GM13976 (cell line): ENCODE measurements at regions not wholly inside any gene's neighbourhood (a gene's known extent, or its start where the extent isn't known, plus 50 kb on each side); places are given as distances from the start of the nearest gene placed in this dataset.

Source experiments
- DNase-seq: peaks from one replicate; pipeline ENCODE4 v3.0.0; 2012; ENCODE audit warnings: low spot score
- in situ Hi-C: fragments of 300-500 bp; cut with MboI; formaldehyde crosslinking; loops from one replicate; pipeline ENCODE4 v1.12.0; 2022; ENCODE audit warnings: low sequenced_read_pairs, mixed read lengths, inconsistent platforms; ENCODE audit not compliant: unreplicated experiment
- TF ChIP-seq, protein P1 (sequence below): IDR thresholded peaks from 2 replicates; pipeline ENCODE4 v1.5.1; 2012; ENCODE audit warnings: borderline replicate concordance, mild to moderate bottlenecking; ENCODE audit not compliant: insufficient read depth; ENCODE audit errors: extremely low read depth, missing control alignments, control extremely low read depth

DNA sequence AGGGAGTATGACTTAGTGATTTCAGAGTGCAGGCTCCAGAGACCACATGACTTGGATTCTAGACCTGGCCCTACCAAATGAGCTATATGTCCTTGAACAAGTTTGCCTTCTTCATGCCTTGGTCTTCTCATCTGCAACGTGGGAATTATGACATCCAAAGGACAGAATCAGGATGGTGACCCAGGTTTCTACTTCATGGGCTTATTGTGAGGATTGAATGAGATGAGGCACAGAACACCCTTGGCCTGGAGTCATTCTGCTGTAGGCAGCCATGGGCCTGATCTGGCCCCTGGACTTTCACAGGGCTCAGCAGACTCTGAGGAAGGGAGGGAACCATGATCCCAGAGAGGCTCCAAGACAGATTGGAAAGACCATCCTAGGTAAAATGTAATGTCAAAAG is 85.6 kb upstream of the HAAO start:
- no peak for DNase-seq
- in situ Hi-C loops = no loop called here
- TF ChIP-seq, protein P1, sequence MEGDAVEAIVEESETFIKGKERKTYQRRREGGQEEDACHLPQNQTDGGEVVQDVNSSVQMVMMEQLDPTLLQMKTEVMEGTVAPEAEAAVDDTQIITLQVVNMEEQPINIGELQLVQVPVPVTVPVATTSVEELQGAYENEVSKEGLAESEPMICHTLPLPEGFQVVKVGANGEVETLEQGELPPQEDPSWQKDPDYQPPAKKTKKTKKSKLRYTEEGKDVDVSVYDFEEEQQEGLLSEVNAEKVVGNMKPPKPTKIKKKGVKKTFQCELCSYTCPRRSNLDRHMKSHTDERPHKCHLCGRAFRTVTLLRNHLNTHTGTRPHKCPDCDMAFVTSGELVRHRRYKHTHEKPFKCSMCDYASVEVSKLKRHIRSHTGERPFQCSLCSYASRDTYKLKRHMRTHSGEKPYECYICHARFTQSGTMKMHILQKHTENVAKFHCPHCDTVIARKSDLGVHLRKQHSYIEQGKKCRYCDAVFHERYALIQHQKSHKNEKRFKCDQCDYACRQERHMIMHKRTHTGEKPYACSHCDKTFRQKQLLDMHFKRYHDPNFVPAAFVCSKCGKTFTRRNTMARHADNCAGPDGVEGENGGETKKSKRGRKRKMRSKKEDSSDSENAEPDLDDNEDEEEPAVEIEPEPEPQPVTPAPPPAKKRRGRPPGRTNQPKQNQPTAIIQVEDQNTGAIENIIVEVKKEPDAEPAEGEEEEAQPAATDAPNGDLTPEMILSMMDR = no peak

GRCh38 chr2:42877511-42877910 is 85.1 kb upstream of the HAAO start:
- in situ Hi-C loops = no loop called here
- TF ChIP-seq, protein P1 = no peak
- no peak for DNase-seq

DNA sequence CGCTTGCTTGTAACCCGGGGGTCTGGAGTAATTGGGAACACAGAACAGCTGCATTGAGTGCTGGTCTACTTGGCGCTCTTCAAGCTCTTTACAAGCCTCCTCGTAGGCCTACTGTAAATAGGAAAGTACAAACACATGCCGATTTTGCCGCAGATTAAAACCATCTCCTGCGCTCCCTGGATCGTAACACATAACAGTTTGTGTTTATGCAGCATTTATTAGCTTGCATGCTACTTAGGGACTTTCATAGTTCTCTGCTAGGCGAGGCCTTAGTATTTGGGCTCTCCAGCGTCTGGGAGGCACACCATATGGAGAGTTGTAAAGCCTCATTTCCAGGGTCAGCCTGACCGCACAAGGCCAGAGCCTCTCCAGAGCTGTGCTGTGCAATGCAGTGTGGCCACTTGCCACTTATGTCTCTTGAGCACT is 84.0 kb upstream of the HAAO start:
- DNase-seq = no peak
- in situ Hi-C loops = no loop called here
- TF ChIP-seq, protein P1 = no peak

DNA sequence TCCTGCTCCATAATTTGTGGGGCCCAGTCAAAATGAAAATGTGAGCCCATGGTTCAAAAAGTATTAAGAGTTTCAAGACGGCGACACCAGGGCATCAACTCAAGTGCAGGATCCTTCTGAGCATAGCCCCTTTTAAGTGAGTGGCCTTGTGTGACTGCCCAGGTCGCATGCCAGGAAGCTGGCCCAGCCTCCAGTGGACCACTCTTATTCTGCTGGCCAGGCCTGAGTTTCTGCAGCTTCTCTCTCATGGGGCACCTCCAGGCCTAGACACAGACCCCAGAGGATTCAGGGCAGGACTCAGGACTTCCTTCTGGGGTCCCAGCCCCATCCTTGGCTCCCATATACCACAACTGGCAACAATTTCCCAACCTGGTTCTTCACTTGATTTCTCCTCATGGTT is 83.5 kb upstream of the HAAO start:
- in situ Hi-C loops = no loop called here
- no peak for DNase-seq
- TF ChIP-seq, protein P1 = no peak

DNA sequence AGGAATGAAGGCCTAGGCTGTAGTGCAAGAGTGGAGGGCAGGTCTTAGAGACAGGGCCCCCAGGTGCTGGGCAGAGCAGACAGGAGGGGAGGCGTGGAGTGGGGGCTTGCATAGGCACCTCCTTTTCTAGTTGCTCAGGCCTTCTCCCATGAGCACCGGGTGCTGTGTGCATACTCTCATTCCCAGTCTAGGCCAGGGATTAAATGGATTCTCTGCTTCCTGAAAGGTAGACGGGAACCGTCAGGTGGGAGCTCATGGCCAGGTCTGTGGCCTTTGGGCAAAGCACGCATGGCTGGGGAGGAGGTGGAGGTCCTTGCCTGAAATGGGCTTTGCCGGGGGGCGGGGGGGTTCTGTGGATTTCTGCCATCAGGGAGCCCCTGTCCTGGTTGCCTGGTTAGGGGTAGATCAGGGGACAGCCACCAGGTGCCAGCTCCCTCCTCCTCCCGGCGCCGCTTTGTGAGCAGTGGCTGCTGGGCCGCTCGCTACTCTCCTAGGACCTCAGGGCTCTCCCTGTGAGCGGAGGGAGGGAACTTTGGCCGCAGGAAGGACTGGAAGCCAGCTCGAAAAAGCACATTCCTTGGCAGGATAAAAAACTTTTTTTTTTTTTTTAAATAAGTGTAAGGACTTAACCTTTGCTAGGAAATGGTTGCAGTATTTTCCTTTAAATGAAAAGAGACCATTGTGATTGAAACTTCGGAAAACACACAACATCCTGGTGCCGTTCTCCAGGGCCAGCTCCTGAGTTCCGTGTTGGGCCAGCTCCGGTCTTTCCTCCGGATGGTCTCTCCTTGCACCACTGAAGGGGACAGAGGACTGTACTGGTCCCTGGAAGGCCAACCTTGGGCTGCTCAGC is 82.8 kb upstream of the HAAO start:
- in situ Hi-C loops = no loop called here
- DNase-seq = no peak

GRCh38 chr2:42872721-42873120 is 80.3 kb upstream of the HAAO start:
- no peak for DNase-seq
- in situ Hi-C loops = no loop called here
- TF ChIP-seq, protein P1 = no peak

More for the DNA sequence above, 82.8 kb upstream of the HAAO start:
- TF ChIP-seq, protein P1 = no peak
